ENCODE measurements at regions not wholly inside any gene's neighbourhood (a gene's known extent, or its start where the extent isn't known, plus 50 kb on each side); places are given as distances from the start of the nearest gene placed in this dataset.

GRCh38 chr18:73838107-73838506 lies 309.5 kb downstream of the FBXO15 start:
- Histone ChIP-seq H3K27me3 (ENCODE audit: control insufficient read depth, insufficient read depth, low read length) (no peaks in the 10 kb centered on the region), H3K4me3 (ENCODE audit: low read depth, low read length) (no peak overlapping the region), H3K9me3 (ENCODE audit: control insufficient read depth, insufficient read depth, low read length) (no peaks in the 10 kb centered on the region), H3K27ac (ENCODE audit: low read depth, low read length) (no peak overlapping the region)
- CTCF ChIA-PET = no interaction called here
- no peak for TF ChIP-seq CTCF (IDR thresholded peaks at IDR 0.05; ENCODE audit: low read depth, low read length)
- DNase-seq (ENCODE audit: low read depth, low spot score) = no peak
- POLR2A ChIA-PET = no interaction called here

DNA sequence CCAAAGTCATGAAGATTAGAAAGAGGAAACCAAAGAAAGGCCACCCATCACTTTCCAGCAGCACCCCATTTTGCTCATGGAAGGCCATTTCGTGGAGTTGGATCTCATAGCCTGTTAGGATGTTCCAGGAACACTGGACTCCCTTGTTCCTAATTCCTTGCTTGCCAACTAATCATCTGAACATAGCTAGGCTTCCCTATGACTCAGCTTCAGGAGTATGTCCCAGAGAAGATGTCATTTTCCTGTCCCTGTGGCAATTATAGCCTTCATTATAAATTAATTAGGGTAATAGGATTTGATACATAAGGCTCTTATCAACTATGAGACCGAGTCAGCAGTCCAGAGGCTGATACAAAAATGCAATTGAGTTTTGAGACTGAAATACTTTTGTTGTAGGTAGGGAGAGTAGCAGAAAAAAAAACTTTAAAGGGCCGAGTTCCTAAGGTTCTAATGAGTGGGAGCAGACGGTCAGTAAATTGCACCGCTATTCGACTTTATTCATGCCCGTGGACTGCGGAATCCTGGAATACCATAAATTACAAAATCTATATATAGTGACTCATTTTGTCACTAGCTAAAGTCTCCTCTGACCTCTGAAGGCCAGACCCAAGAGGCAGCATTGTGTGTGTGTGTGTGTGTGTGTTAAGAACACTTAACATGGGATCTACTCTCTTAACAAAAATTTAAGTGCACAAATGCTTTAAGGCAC lies 311.8 kb downstream of the FBXO15 start:
- TF ChIP-seq CTCF (IDR thresholded peaks at IDR 0.05; ENCODE audit: low read depth, low read length) = no peak
- Histone ChIP-seq H3K27ac (ENCODE audit: low read depth, low read length) (no peak overlapping the region), H3K27me3 (ENCODE audit: control insufficient read depth, insufficient read depth, low read length) (no peaks in the 10 kb centered on the region), H3K9me3 (ENCODE audit: control insufficient read depth, insufficient read depth, low read length) (no peaks in the 10 kb centered on the region), H3K4me3 (ENCODE audit: low read depth, low read length) (no peak overlapping the region)
- DNase-seq (ENCODE audit: low read depth, low spot score) = no peak
- ChIA-PET POLR2A (no interaction called here), CTCF (no interaction called here)

DNA sequence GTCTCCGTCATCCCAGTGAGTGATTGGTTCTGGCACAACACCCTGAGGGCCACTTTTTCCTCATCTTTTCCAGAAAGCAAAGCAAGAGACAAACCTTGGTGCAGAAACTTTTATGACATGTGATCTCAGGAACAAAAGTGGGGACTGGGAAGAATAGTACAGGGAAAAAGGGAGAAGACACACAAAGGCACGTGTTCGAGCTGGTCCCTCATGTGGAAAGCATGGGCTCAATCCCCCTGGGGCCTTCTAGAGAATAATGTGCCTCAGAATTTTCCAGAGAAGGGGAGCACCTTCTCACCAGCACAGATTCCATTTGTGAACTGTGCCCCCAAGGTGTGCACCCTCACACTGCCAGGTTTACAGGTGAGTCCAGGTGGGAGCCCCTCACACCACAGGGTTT lies 312.6 kb downstream of the FBXO15 start:
- ChIA-PET CTCF (no interaction called here), POLR2A (no interaction called here)
- TF ChIP-seq CTCF (IDR thresholded peaks at IDR 0.05; ENCODE audit: low read depth, low read length) = no peak
- DNase-seq (ENCODE audit: low read depth, low spot score) = no peak
- Histone ChIP-seq H3K9me3 (ENCODE audit: control insufficient read depth, insufficient read depth, low read length) (no peaks in the 10 kb centered on the region), H3K27me3 (ENCODE audit: control insufficient read depth, insufficient read depth, low read length) (no peaks in the 10 kb centered on the region), H3K4me3 (ENCODE audit: low read depth, low read length) (no peak overlapping the region), H3K27ac (ENCODE audit: low read depth, low read length) (no peak overlapping the region)

DNA sequence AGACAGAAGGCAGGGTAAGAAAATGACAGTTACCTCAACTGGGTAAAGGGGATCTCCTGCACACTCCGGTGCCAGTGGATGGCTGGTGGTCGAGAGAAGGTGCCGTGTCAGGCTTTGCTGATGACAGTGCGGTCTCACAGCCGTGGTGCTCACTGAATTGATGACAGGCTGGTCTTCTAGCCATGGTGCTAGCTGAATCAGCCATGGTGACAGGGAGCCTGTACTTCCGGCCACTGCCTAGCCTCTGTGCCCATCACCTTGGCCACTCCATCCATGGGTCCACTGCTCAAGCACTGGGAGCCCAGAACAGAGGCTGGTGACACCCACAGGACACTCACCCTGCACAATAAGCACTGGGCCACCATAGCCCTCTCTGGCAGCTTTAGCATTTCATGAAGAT lies 315.9 kb downstream of the FBXO15 start:
- no peak overlapping the region for H3K4me3 ChIP-seq (ENCODE audit: low read depth, low read length)
- ChIA-PET CTCF (interaction anchor here (2.6 kb wide), 1 partner anchor 11 kb away, joined by 19 read pairs; no protein-coding TSS in a partner anchor), POLR2A (no interaction called here)
- H3K27me3 ChIP-seq (ENCODE audit: control insufficient read depth, insufficient read depth, low read length) = no peaks in the 10 kb centered on the region
- no peak overlapping the region for H3K27ac ChIP-seq (ENCODE audit: low read depth, low read length)
- H3K9me3 ChIP-seq (ENCODE audit: control insufficient read depth, insufficient read depth, low read length) = no peaks in the 10 kb centered on the region
- no peak for TF ChIP-seq CTCF (IDR thresholded peaks at IDR 0.05; ENCODE audit: low read depth, low read length)
- no peak for DNase-seq (ENCODE audit: low read depth, low spot score)

- no peaks in the 10 kb centered on the region for H3K9me3 ChIP-seq (ENCODE audit: control insufficient read depth, insufficient read depth, low read length)
- no peak for TF ChIP-seq CTCF (IDR thresholded peaks at IDR 0.05; ENCODE audit: low read depth, low read length)
- H3K27me3 ChIP-seq (ENCODE audit: control insufficient read depth, insufficient read depth, low read length) = no peaks in the 10 kb centered on the region
- POLR2A ChIA-PET = no interaction called here
- DNase-seq (ENCODE audit: low read depth, low spot score) = no peak
- no peak overlapping the region for H3K4me3 ChIP-seq (ENCODE audit: low read depth, low read length)
- CTCF ChIA-PET = interaction anchor here (0.6 kb wide), 1 partner anchor 14 kb away, joined by 3 read pairs; no protein-coding TSS in a partner anchor
- no peak overlapping the region for H3K27ac ChIP-seq (ENCODE audit: low read depth, low read length)
Measured at GRCh38 chr18:73829146-73829545, 318.5 kb downstream of the FBXO15 start.
